Psoas muscle (tissue), 7 donors: ENCODE measurements at regions not wholly inside any gene's neighbourhood (a gene's known extent, or its start where the extent isn't known, plus 50 kb on each side); places are given as distances from the start of the nearest gene placed in this dataset.

Experiments
- ATAC-seq, 4 donors: fragments of 200-7000 bp; cut with Tn5 transposase; one replicate each; pipeline ENCODE4 v1.9.1; 2020; ENCODE audit warnings: moderate library complexity in 3 of 4, mild to moderate bottlenecking in 2 of 4
- DNase-seq, 2 donors: peaks; one replicate each; pipeline ENCODE4 v3.0.0-alpha.2; 2020
- H3K27ac ChIP-seq: fragments of 200-600 bp; one replicate; pipeline ENCODE4 v1.8.0; 2022
- H3K27me3 ChIP-seq, 3 donors: fragments of 200-600 bp in 1 of 3; one replicate each; pipeline versions ENCODE4 v1.6.1 to v1.8.0; 2013 to 2022; ENCODE audit warnings: low read length in 2 of 3, mild to moderate bottlenecking in 2 of 3, moderate library complexity in 1 of 3; ENCODE audit not compliant: insufficient read depth in 3 of 3
- H3K36me3 ChIP-seq, 2 donors: fragments of 200-600 bp in 1 of 2; one replicate each; pipeline versions ENCODE4 v1.6.1 to v1.8.0; 2013 to 2022; ENCODE audit warnings: low read depth in 1 of 2, mild to moderate bottlenecking in 1 of 2, moderate library complexity in 1 of 2; ENCODE audit not compliant: insufficient read depth in 1 of 2
- H3K4me1 ChIP-seq: fragments of 200-600 bp; one replicate; pipeline ENCODE4 v1.8.0; 2022
- H3K4me3 ChIP-seq: fragments of 200-600 bp; one replicate; pipeline ENCODE4 v1.8.0; 2022; ENCODE audit warnings: mild to moderate bottlenecking
- H3K9me3 ChIP-seq: fragments of 200-600 bp; one replicate; pipeline ENCODE4 v1.8.0; 2022
- CTCF ChIP-seq: fragments of 200-600 bp; IDR thresholded peaks from one replicate; pipeline ENCODE4 v1.8.0; 2022; ENCODE audit warnings: antibody characterized with exemption
- WGBS, 3 donors: extraction: QIAGEN DNeasy Blood & Tissue Kit; methylation state at CpG; one replicate each; pipeline versions ENCODE4 v1.1.6 to v1.1.7; 2013; 5-methylcytosine and 5-hydroxymethylcytosine counted together
- intact Hi-C, 2 donors: fragments of 100-400 bp; cut with DNase I; formaldehyde crosslinking; loops; one replicate each; pipeline versions ENCODE4 v1.11.0 to v1.14.2; 2022
- donor health status: healthy with polysubstance abuse.
- donor health status: DM: no; HTN: no; CAD: no; lungs with moderate emphysema.
- donor health status: Bipolar disorder and iron deficiency.
- donor health status: healthy.
- donor health status: DM: yes; HTN: yes; CAD: no.
- donor health status: DM: no; HTN: no; CAD: no.
- donor health status: DM: yes; HTN: yes; CAD: no.

GRCh38 chr5:167573370-167574127 is 717.9 kb upstream of the WWC1 start:
- Histone ChIP-seq H3K27ac (no peak overlapping the region), H3K27me3 (peaks cover 0 to 3% (median 0%) of the 10 kb centered on the region in 3 donors), H3K9me3 (no peaks in the 10 kb centered on the region), H3K36me3 (no peaks in the 10 kb centered on the region), H3K4me1 (no peaks in the 10 kb centered on the region), H3K4me3 (peak overlapping the region; percentile 39)
- WGBS, 3 donors = 1 to 2% (median 1%) methylated on average over 23 of the region's 23 CpGs
- ATAC-seq (no peak), DNase-seq (no peak)
- TF ChIP-seq CTCF = no peak
- intact Hi-C loops = no loop called here

- Histone ChIP-seq H3K4me1 (no peaks in the 10 kb centered on the region), H3K4me3 (no peak overlapping the region), H3K27me3 (peaks cover 0 to 3% (median 0%) of the 10 kb centered on the region in 3 donors), H3K36me3 (no peaks in the 10 kb centered on the region), H3K27ac (no peak overlapping the region), H3K9me3 (no peaks in the 10 kb centered on the region)
- ATAC-seq (no peak), DNase-seq (no peak)
- 35 to 46% (median 39%) methylated on average over 7 of the region's 7 CpGs for WGBS, 3 donors
- intact Hi-C loops = no loop called here
- no peak for TF ChIP-seq CTCF
These were observed 717.0 kb upstream of the WWC1 start for GRCh38 chr5:167574464-167574863.

- WGBS, 3 donors = 84 to 89% (median 85%) methylated on average over 5 of the region's 5 CpGs
- Histone ChIP-seq H3K4me1 (no peaks in the 10 kb centered on the region), H3K9me3 (no peaks in the 10 kb centered on the region), H3K27ac (no peak overlapping the region), H3K27me3 (peaks cover 0 to 3% (median 0%) of the 10 kb centered on the region in 3 donors), H3K36me3 (no peaks in the 10 kb centered on the region), H3K4me3 (no peak overlapping the region)
- no peak for TF ChIP-seq CTCF
- ATAC-seq (no peak), DNase-seq (no peak)
- intact Hi-C loops = no loop called here
These were observed 716.1 kb upstream of the WWC1 start for GRCh38 chr5:167575330-167575729.

GRCh38 chr5:167576126-167576525 is 715.3 kb upstream of the WWC1 start:
- Histone ChIP-seq H3K9me3 (no peaks in the 10 kb centered on the region), H3K27me3 (peaks cover 0 to 3% (median 0%) of the 10 kb centered on the region in 3 donors), H3K4me3 (no peak overlapping the region), H3K4me1 (no peaks in the 10 kb centered on the region), H3K36me3 (no peaks in the 10 kb centered on the region), H3K27ac (no peak overlapping the region)
- DNase-seq = no peak
- TF ChIP-seq CTCF = no peak
- WGBS, 3 donors = 85% methylated on average over 2 of the region's 2 CpGs
- intact Hi-C loops = no loop called here
- no peak for ATAC-seq

GRCh38 chr5:167576897-167577296 is 714.5 kb upstream of the WWC1 start:
- H3K27me3 ChIP-seq = peaks cover 0 to under 1% (median 0%) of the 10 kb centered on the region in 3 donors
- no peaks in the 10 kb centered on the region for H3K4me1 ChIP-seq
- intact Hi-C loops = no loop called here
- no peaks in the 10 kb centered on the region for H3K36me3 ChIP-seq
- TF ChIP-seq CTCF = no peak
- no peak for ATAC-seq
- DNase-seq = no peak
- WGBS, 3 donors = 23 to 28% (median 27%) methylated on average over 4 of the region's 4 CpGs
- H3K4me3 ChIP-seq = no peak overlapping the region
- H3K9me3 ChIP-seq = no peaks in the 10 kb centered on the region
- H3K27ac ChIP-seq = no peak overlapping the region
